SK-N-SH treated with all-trans-retinoic acid at 6 μM for 48 hours (cell line): ENCODE measurements at regions not wholly inside any gene's neighbourhood (a gene's known extent, or its start where the extent isn't known, plus 50 kb on each side); places are given as distances from the start of the nearest gene placed in this dataset.

Source experiments
- BACH2 ChIP-seq: fragments of 250-450 bp; sonication (Bioruptor Pico); IDR thresholded peaks from 2 replicates; pipeline ENCODE4 v1.9.0; 2021; ENCODE audit warnings: mild to moderate bottlenecking, borderline replicate concordance
- CSDC2 ChIP-seq: fragments of 250-450 bp; sonication (Bioruptor Pico); IDR thresholded peaks from 2 replicates; pipeline ENCODE4 v1.5.0; 2020; ENCODE audit warnings: mild to moderate bottlenecking, moderate library complexity
- GLIS3 ChIP-seq: fragments of 250-450 bp; sonication (Bioruptor Pico); IDR thresholded peaks from 2 replicates; pipeline ENCODE4 v1.5.0; 2020; ENCODE audit warnings: mild to moderate bottlenecking, moderate library complexity
- PATZ1 ChIP-seq: fragments of 250-450 bp; sonication (Bioruptor Pico); IDR thresholded peaks from 2 replicates; pipeline ENCODE4 v1.8.0; 2020; ENCODE audit warnings: mild to moderate bottlenecking, moderate library complexity, borderline replicate concordance
- TOX ChIP-seq: fragments of 250-450 bp; sonication (Bioruptor Pico); IDR thresholded peaks from 2 replicates; pipeline ENCODE4 v1.8.0; 2021; ENCODE audit warnings: mild to moderate bottlenecking, moderate library complexity, borderline replicate concordance
- ZFP30 ChIP-seq: fragments of 450-650 bp; formaldehyde crosslinking; IDR thresholded peaks from 2 replicates; pipeline ENCODE4 v1.5.0; 2022; ENCODE audit warnings: mild to moderate bottlenecking, moderate library complexity
- ZNF565 ChIP-seq: fragments of 450-650 bp; formaldehyde crosslinking; conservative IDR thresholded peaks from 2 replicates; pipeline ENCODE4 v1.5.0; 2020; ENCODE audit warnings: low read depth, mild to moderate bottlenecking, moderate library complexity
- ZNF8 ChIP-seq: fragments of 450-650 bp; formaldehyde crosslinking; IDR thresholded peaks from 2 replicates; pipeline ENCODE4 v1.5.0; 2020; ENCODE audit warnings: mild to moderate bottlenecking, moderate library complexity
- TF ChIP-seq, protein P1 (sequence below): fragments of 250-450 bp; sonication (Bioruptor Pico); IDR thresholded peaks from 2 replicates; pipeline ENCODE4 v1.5.1; 2020; ENCODE audit warnings: low read depth, mild to moderate bottlenecking, moderate library complexity

DNA sequence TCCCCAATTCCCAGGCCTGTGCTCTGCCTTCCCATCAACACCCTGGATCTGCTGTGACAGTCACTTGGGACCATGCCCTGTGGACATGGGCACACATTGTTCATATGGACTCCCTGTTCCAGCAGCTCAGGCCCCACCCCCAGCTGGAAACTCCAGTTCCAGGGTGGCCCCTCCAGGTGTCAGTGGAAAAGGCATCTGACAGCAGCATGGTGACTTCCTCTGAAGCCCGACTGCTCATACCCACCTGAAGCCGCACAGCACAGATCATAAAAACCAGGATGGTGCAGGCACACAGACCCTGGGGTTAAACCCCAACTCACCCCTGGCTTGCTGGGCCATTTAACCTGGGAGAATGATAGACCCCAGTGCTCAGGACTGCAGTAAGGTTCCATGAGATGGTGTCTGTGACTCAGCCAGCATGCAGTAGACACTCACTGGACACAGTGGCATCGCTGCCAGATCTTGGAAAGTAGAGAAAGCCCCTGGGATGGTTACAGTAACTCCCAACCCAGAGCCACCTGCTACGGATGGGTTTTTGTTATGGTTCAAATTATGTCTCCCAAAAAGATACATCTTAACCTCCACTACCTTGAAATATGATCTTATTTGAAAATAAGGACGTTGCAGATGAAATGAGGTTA, 72.6 kb upstream of the NANOS1 start:
- no peak for TF ChIP-seq GLIS3
- TF ChIP-seq PATZ1 (CRISPR knock-in tag), result no peak
- TF ChIP-seq TOX (CRISPR knock-in tag), result no peak
- TF ChIP-seq, protein P1, sequence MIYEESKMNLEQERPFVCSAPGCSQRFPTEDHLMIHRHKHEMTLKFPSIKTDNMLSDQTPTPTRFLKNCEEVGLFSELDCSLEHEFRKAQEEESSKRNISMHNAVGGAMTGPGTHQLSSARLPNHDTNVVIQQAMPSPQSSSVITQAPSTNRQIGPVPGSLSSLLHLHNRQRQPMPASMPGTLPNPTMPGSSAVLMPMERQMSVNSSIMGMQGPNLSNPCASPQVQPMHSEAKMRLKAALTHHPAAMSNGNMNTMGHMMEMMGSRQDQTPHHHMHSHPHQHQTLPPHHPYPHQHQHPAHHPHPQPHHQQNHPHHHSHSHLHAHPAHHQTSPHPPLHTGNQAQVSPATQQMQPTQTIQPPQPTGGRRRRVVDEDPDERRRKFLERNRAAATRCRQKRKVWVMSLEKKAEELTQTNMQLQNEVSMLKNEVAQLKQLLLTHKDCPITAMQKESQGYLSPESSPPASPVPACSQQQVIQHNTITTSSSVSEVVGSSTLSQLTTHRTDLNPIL (CRISPR knock-in tag), result no peak
- no peak for TF ChIP-seq BACH2
- TF ChIP-seq ZFP30 (CRISPR knock-in tag), result no peak
- no peak for TF ChIP-seq ZNF565 (CRISPR knock-in tag)
- TF ChIP-seq ZNF8 (CRISPR knock-in tag), result no peak
- no peak for TF ChIP-seq CSDC2 (CRISPR knock-in tag)
